A673 (cell line): ENCODE measurements at regions not wholly inside any gene's neighbourhood (a gene's known extent, or its start where the extent isn't known, plus 50 kb on each side); places are given as distances from the start of the nearest gene placed in this dataset.

Experiments
- EZH2 ChIP-seq: fragments of 200-600 bp; sonication (generic); IDR thresholded peaks from 2 replicates; pipeline ENCODE4 v1.6.1; 2017; ENCODE audit warnings: borderline replicate concordance, low read depth, mild to moderate bottlenecking, mixed read lengths, antibody characterized with exemption, low read length; ENCODE audit not compliant: poor library complexity, severe bottlenecking
- TF ChIP-seq, protein P1 (sequence below): fragments of 300-800, 200-600 bp; sonication (generic); conservative IDR thresholded peaks from 2 replicates; pipeline ENCODE4 v1.5.1; 2017; ENCODE audit warnings: low read depth, mild to moderate bottlenecking, antibody characterized with exemption, low read length, moderate library complexity, mixed read lengths

DNA sequence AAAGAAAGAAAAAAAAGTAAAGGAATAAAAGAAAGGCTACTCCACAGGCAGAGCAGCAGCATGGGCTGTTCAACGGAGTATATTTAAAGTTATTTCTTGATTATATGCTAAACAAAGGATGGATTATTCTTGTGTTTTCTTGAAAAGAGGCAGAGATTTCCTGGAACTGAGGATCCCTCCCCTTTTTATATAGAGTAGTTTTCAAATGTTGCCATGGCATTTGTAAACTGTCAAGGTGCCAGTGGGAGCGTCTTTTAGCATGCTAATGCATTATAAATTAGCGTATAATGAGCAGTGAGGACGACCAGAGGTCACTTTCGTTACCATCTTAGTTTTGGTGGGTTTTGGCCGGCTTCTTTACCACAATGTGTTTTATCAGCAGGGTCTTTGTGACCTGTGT is 383.0 kb downstream of the PCNX1 start:
- TF ChIP-seq, protein P1, sequence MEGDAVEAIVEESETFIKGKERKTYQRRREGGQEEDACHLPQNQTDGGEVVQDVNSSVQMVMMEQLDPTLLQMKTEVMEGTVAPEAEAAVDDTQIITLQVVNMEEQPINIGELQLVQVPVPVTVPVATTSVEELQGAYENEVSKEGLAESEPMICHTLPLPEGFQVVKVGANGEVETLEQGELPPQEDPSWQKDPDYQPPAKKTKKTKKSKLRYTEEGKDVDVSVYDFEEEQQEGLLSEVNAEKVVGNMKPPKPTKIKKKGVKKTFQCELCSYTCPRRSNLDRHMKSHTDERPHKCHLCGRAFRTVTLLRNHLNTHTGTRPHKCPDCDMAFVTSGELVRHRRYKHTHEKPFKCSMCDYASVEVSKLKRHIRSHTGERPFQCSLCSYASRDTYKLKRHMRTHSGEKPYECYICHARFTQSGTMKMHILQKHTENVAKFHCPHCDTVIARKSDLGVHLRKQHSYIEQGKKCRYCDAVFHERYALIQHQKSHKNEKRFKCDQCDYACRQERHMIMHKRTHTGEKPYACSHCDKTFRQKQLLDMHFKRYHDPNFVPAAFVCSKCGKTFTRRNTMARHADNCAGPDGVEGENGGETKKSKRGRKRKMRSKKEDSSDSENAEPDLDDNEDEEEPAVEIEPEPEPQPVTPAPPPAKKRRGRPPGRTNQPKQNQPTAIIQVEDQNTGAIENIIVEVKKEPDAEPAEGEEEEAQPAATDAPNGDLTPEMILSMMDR, result no peak
- no peak for TF ChIP-seq EZH2
